SK-N-SH (cell line): ENCODE measurements at regions not wholly inside any gene's neighbourhood (a gene's known extent, or its start where the extent isn't known, plus 50 kb on each side); places are given as distances from the start of the nearest gene placed in this dataset.

Source experiments
- CTCF ChIA-PET: fragments of 300-600, 350-600 bp; formaldehyde crosslinking; extraction: SDS; loops from one replicate; lab custom pipeline; 2021; lab: Yijun Ruan, JAX
- POLR2A ChIA-PET: fragments of 350-600 bp; sonication (Branson Sonifier 250); formaldehyde crosslinking; extraction: SDS; loops from one replicate; lab custom pipeline; 2020; ENCODE audit warnings: antibody characterized with exemption, inconsistent platforms; lab: Yijun Ruan, JAX
- DNase-seq: peaks from one replicate; pipeline ENCODE4 v3.0.0; 2012
- H2AFZ ChIP-seq: fragments of 200-600 bp; sonication (generic); 2 replicates; pipeline ENCODE4 v1.8.1; 2016; ENCODE audit warnings: antibody characterized with exemption, mild to moderate bottlenecking, low read depth
- H3F3A ChIP-seq: fragments of 200-600 bp; sonication (generic); replicated peaks from 2 replicates; pipeline ENCODE3; 2016; ENCODE audit warnings: antibody characterized with exemption, mild to moderate bottlenecking; ENCODE audit not compliant: insufficient read depth
- H3K27ac ChIP-seq, 2 experiments: fragments of 200-500 bp in 1 of 2; fragments of 200-600 bp in 1 of 2; sonication (Bioruptor generic) in 1 of 2; sonication (generic), shearing (Covaris generic) in 1 of 2; 2 replicates each; pipeline versions ENCODE4 v1.5.1 to v1.6.1; 2014 to 2016; ENCODE audit warnings: low read depth in 2 of 2, inconsistent platforms in 1 of 2, low read length in 1 of 2, mild to moderate bottlenecking in 1 of 2, mixed read lengths in 1 of 2
- H3K27me3 ChIP-seq: fragments of 200-600 bp; sonication (generic), shearing (Covaris generic); 2 replicates; pipeline ENCODE4 v1.6.1; 2016; ENCODE audit warnings: mixed run types; ENCODE audit not compliant: insufficient read depth
- H3K36me3 ChIP-seq, 2 experiments: fragments of 200-500 bp in 1 of 2; fragments of 200-600 bp in 1 of 2; sonication (Bioruptor generic) in 1 of 2; sonication (generic) in 1 of 2; replicated peaks in 1 of 2; 2 replicates each; pipeline versions ENCODE3 to v1.5.1; 2014 to 2016; ENCODE audit warnings: low read length in 1 of 2, mild to moderate bottlenecking in 1 of 2; ENCODE audit not compliant: insufficient read depth in 2 of 2, control insufficient read depth in 1 of 2
- H3K4me1 ChIP-seq, 2 experiments: fragments of 200-500 bp in 1 of 2; fragments of 200-600 bp in 1 of 2; sonication (Bioruptor generic) in 1 of 2; sonication (generic), shearing (Covaris generic) in 1 of 2; 2 replicates each; pipeline versions ENCODE4 v1.5.1 to v1.6.1; 2014 to 2016; ENCODE audit warnings: low read depth in 1 of 2, low read length in 1 of 2, mixed run types in 1 of 2; ENCODE audit not compliant: insufficient read depth in 2 of 2, control insufficient read depth in 1 of 2
- H3K4me2 ChIP-seq: fragments of 200-600 bp; sonication (generic), shearing (Covaris generic); 2 replicates; pipeline ENCODE4 v1.6.1; 2017; ENCODE audit warnings: mixed run types
- H3K4me3 ChIP-seq, 2 experiments: fragments of 200-500 bp in 1 of 2; fragments of 200-600 bp in 1 of 2; sonication (Bioruptor generic) in 1 of 2; sonication (generic), shearing (Covaris generic) in 1 of 2; 2 replicates each; pipeline versions ENCODE4 v1.5.1 to v1.8.1; 2014 to 2016; ENCODE audit warnings: low read depth in 2 of 2, inconsistent platforms in 1 of 2, low read length in 1 of 2, mild to moderate bottlenecking in 1 of 2, mixed read lengths in 1 of 2, moderate library complexity in 1 of 2
- H3K79me2 ChIP-seq: fragments of 200-600 bp; sonication (generic); 2 replicates; pipeline ENCODE4 v1.8.1; 2017; ENCODE audit warnings: mild to moderate bottlenecking; ENCODE audit not compliant: insufficient read depth
- H3K9ac ChIP-seq: fragments of 200-600 bp; sonication (generic); 2 replicates; pipeline ENCODE4 v1.6.1; 2017; ENCODE audit warnings: mixed run types
- H3K9me2 ChIP-seq: fragments of 200-600 bp; sonication (generic); 2 replicates; pipeline ENCODE4 v1.6.1; 2017; ENCODE audit warnings: mixed run types
- H3K9me3 ChIP-seq: fragments of 200-600 bp; sonication (generic); 2 replicates; pipeline ENCODE4 v1.6.1; 2017; ENCODE audit warnings: mixed run types, mild to moderate bottlenecking, moderate library complexity
- H4K20me1 ChIP-seq: fragments of 200-600 bp; sonication (generic); 2 replicates; pipeline ENCODE4 v1.6.1; 2017; ENCODE audit warnings: mild to moderate bottlenecking, mixed run types; ENCODE audit not compliant: insufficient read depth
- CHD2 ChIP-seq: fragments of 150-350 bp; IDR thresholded peaks from 2 replicates; pipeline ENCODE4 v1.6.1; 2018; ENCODE audit warnings: low read length; ENCODE audit not compliant: partially characterized antibody
- ELF1 ChIP-seq: IDR thresholded peaks from 2 replicates; pipeline ENCODE4 v1.4.0; 2012
- EP300 ChIP-seq, 2 experiments: IDR thresholded peaks; 2 replicates each; pipeline versions ENCODE4 v1.4.0 to v1.6.1; 2012; ENCODE audit warnings: borderline replicate concordance in 1 of 2, low read depth in 1 of 2, low read length in 1 of 2
- FOXM1 ChIP-seq: IDR thresholded peaks from 2 replicates; pipeline ENCODE4 v1.4.0; 2012; ENCODE audit warnings: low read depth, mild to moderate bottlenecking
- GABPA ChIP-seq: IDR thresholded peaks from 2 replicates; pipeline ENCODE4 v1.4.0; 2012; ENCODE audit warnings: low read depth, mild to moderate bottlenecking
- NFIC ChIP-seq: IDR thresholded peaks from 2 replicates; pipeline ENCODE4 v1.4.0; 2012; ENCODE audit warnings: borderline replicate concordance
- NRF1 ChIP-seq: IDR thresholded peaks from 2 replicates; pipeline ENCODE4 v1.6.1; 2012; ENCODE audit warnings: low read depth, mild to moderate bottlenecking, low read length
- RAD21 ChIP-seq: IDR thresholded peaks from 2 replicates; pipeline ENCODE4 v1.6.1; 2012; ENCODE audit warnings: mild to moderate bottlenecking, low read length
- RCOR1 ChIP-seq: fragments of 150-350 bp; IDR thresholded peaks from 2 replicates; pipeline ENCODE4 v1.6.1; 2017; ENCODE audit warnings: antibody characterized with exemption, low read length
- REST ChIP-seq: IDR thresholded peaks from 2 replicates; pipeline ENCODE4 v1.6.1; 2012; ENCODE audit warnings: mild to moderate bottlenecking, low read depth, low read length, moderate library complexity
- RFX5 ChIP-seq: IDR thresholded peaks from 2 replicates; pipeline ENCODE4 v1.6.1; 2012; ENCODE audit warnings: mild to moderate bottlenecking, improper control_type of control experiment, low read length
- TAF1 ChIP-seq: IDR thresholded peaks from 2 replicates; pipeline ENCODE4 v1.6.1; 2012; ENCODE audit warnings: low read depth, mild to moderate bottlenecking, low read length, moderate library complexity, borderline replicate concordance
- TCF12 ChIP-seq: IDR thresholded peaks from 2 replicates; pipeline ENCODE4 v1.4.0; 2012
- YY1 ChIP-seq: IDR thresholded peaks from 2 replicates; pipeline ENCODE4 v1.4.0; 2012; ENCODE audit warnings: low read depth, mild to moderate bottlenecking
- ZBTB33 ChIP-seq: IDR thresholded peaks from 2 replicates; pipeline ENCODE4 v1.4.0; 2012; ENCODE audit warnings: low read depth, borderline replicate concordance
- WGBS: methylation state at CpG from one replicate; pipeline ENCODE4 v1.1.6; 2017; ENCODE audit warnings: low lambda C conversion rate; 5-methylcytosine and 5-hydroxymethylcytosine counted together

- no peaks in the 10 kb centered on the region for H3F3A ChIP-seq
- H3K4me1 ChIP-seq, result no peaks in the 10 kb centered on the region; a peak in 1 of 4 replicates
- no peaks in the 10 kb centered on the region for H4K20me1 ChIP-seq
- H3K9me2 ChIP-seq, result no peaks in the 10 kb centered on the region
- POLR2A ChIA-PET, result no interaction called here
- no peak overlapping the region for H3K27ac ChIP-seq
- H3K36me3 ChIP-seq, result no peaks in the 10 kb centered on the region
- H2AFZ ChIP-seq, result no peak overlapping the region
- H3K27me3 ChIP-seq, result no peaks in the 10 kb centered on the region
- no peak for DNase-seq
- no peaks in the 10 kb centered on the region for H3K79me2 ChIP-seq
- CTCF ChIA-PET, result no interaction called here
- H3K4me3 ChIP-seq, result no peak overlapping the region
- 6% methylated on average over 3 of the region's 3 CpGs for WGBS
- TF ChIP-seq FOXM1, result no peak
- no peaks in the 10 kb centered on the region for H3K9me3 ChIP-seq
- no peak overlapping the region for H3K4me2 ChIP-seq
- H3K9ac ChIP-seq, result no peak overlapping the region
Observed at GRCh38 chr2:13666582-13667414, 950.1 kb downstream of the TRIB2 start.

GRCh38 chr2:13667415-13667757, 950.6 kb downstream of the TRIB2 start:
- DNase-seq, result no peak
- Histone ChIP-seq H3K4me1 (no peaks in the 10 kb centered on the region; a peak in 1 of 4 replicates), H3F3A (no peaks in the 10 kb centered on the region), H3K4me2 (no peak overlapping the region), H3K9me2 (no peaks in the 10 kb centered on the region), H2AFZ (no peak overlapping the region), H3K27me3 (no peaks in the 10 kb centered on the region), H3K79me2 (no peaks in the 10 kb centered on the region), H3K9me3 (no peaks in the 10 kb centered on the region)
- POLR2A ChIA-PET, result no interaction called here
- WGBS, result 19% methylated on average over 1 of the region's 1 CpG
- no peak for TF ChIP-seq FOXM1
- no peak for TF ChIP-seq RCOR1
- TF ChIP-seq TAF1, result no peak
- no peak for TF ChIP-seq RFX5
- TF ChIP-seq ZBTB33, result no peak
- TF ChIP-seq YY1, result no peak
- no peak for TF ChIP-seq ELF1
- TF ChIP-seq, all 33 proteins: peak for 0
- Histone ChIP-seq H3K27ac (no peak overlapping the region), H3K4me3 (no peak overlapping the region), H4K20me1 (no peaks in the 10 kb centered on the region), H3K9ac (no peak overlapping the region), H3K36me3 (no peaks in the 10 kb centered on the region)
- CTCF ChIA-PET, result no interaction called here

- H3F3A ChIP-seq, result no peaks in the 10 kb centered on the region
- H3K9me2 ChIP-seq, result no peaks in the 10 kb centered on the region
- DNase-seq, result no peak
- no peaks in the 10 kb centered on the region for H3K4me1 ChIP-seq
- no peak overlapping the region for H3K4me3 ChIP-seq
- no peak overlapping the region for H2AFZ ChIP-seq
- 21% methylated on average over 3 of the region's 3 CpGs for WGBS
- H3K9me3 ChIP-seq, result no peaks in the 10 kb centered on the region
- no peaks in the 10 kb centered on the region for H3K79me2 ChIP-seq
- H3K27me3 ChIP-seq, result no peaks in the 10 kb centered on the region
- CTCF ChIA-PET, result no interaction called here
- H3K36me3 ChIP-seq, result no peaks in the 10 kb centered on the region
- H3K9ac ChIP-seq, result no peak overlapping the region
- POLR2A ChIA-PET, result no interaction called here
- no peak overlapping the region for H3K27ac ChIP-seq
- H3K4me2 ChIP-seq, result no peak overlapping the region
- H4K20me1 ChIP-seq, result no peaks in the 10 kb centered on the region
- no peak for TF ChIP-seq RFX5
- no peak for TF ChIP-seq ZBTB33
- TF ChIP-seq EP300 (IDR thresholded peaks at IDR 0.05; ENCODE audit: borderline replicate concordance in 1 of 2, low read depth in 1 of 2, low read length in 1 of 2), result no peak
- TF ChIP-seq RAD21, result no peak
- no peak for TF ChIP-seq GABPA
- no peak for TF ChIP-seq NFIC
- TF ChIP-seq TCF12, result no peak
- no peak for TF ChIP-seq NRF1
- no peak for TF ChIP-seq REST
- TF ChIP-seq CHD2, result no peak
Observed at GRCh38 chr2:13669607-13670006, 952.9 kb downstream of the TRIB2 start.
